Mesothelial cell of epicardium (in vitro differentiated cells): ENCODE measurements at regions not wholly inside any gene's neighbourhood (a gene's known extent, or its start where the extent isn't known, plus 50 kb on each side); places are given as distances from the start of the nearest gene placed in this dataset.

Source experiments
- DNase-seq, 2 experiments: peaks; one replicate each; pipeline ENCODE4 v3.0.0; 2021; ENCODE audit warnings: low spot score in 2 of 2; ENCODE audit not compliant: unreplicated experiment in 2 of 2
- H3K27ac Mint-ChIP-seq: 2 replicates; pipeline ENCODE4 v1.8.0; 2021; ENCODE audit warnings: mixed read lengths
- H3K27me3 Mint-ChIP-seq: 2 replicates; pipeline ENCODE4 v1.8.0; 2021; ENCODE audit warnings: low read depth, mixed read lengths
- H3K36me3 Mint-ChIP-seq: 2 replicates; pipeline ENCODE4 v1.8.0; 2021; ENCODE audit warnings: mixed read lengths
- H3K4me1 Mint-ChIP-seq: 2 replicates; pipeline ENCODE4 v1.8.0; 2021; ENCODE audit warnings: mixed read lengths
- H3K4me3 Mint-ChIP-seq: 2 replicates; pipeline ENCODE4 v1.8.0; 2021; ENCODE audit warnings: mild to moderate bottlenecking, moderate library complexity, mixed read lengths
- H3K9me3 Mint-ChIP-seq: 2 replicates; pipeline ENCODE4 v1.8.0; 2021; ENCODE audit warnings: mixed read lengths
- TF ChIP-seq, protein P1 (sequence below): fragments of 200-600 bp; sonication (generic); IDR thresholded peaks from one replicate; pipeline ENCODE4 v1.5.0; 2021; ENCODE audit warnings: antibody characterized with exemption; ENCODE audit not compliant: unreplicated experiment

GRCh38 chrX:35150642-35151239, 208.1 kb downstream of the FAM47B start:
- Mint-ChIP-seq H3K4me1 (no peaks in the 10 kb centered on the region), H3K27ac (no peak overlapping the region), H3K36me3 (no peaks in the 10 kb centered on the region), H3K9me3 (peaks cover 45% of the 10 kb centered on the region), H3K4me3 (no peak overlapping the region), H3K27me3 (no peaks in the 10 kb centered on the region)
- TF ChIP-seq, protein P1, sequence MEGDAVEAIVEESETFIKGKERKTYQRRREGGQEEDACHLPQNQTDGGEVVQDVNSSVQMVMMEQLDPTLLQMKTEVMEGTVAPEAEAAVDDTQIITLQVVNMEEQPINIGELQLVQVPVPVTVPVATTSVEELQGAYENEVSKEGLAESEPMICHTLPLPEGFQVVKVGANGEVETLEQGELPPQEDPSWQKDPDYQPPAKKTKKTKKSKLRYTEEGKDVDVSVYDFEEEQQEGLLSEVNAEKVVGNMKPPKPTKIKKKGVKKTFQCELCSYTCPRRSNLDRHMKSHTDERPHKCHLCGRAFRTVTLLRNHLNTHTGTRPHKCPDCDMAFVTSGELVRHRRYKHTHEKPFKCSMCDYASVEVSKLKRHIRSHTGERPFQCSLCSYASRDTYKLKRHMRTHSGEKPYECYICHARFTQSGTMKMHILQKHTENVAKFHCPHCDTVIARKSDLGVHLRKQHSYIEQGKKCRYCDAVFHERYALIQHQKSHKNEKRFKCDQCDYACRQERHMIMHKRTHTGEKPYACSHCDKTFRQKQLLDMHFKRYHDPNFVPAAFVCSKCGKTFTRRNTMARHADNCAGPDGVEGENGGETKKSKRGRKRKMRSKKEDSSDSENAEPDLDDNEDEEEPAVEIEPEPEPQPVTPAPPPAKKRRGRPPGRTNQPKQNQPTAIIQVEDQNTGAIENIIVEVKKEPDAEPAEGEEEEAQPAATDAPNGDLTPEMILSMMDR, result no peak
- no peak for DNase-seq

DNA sequence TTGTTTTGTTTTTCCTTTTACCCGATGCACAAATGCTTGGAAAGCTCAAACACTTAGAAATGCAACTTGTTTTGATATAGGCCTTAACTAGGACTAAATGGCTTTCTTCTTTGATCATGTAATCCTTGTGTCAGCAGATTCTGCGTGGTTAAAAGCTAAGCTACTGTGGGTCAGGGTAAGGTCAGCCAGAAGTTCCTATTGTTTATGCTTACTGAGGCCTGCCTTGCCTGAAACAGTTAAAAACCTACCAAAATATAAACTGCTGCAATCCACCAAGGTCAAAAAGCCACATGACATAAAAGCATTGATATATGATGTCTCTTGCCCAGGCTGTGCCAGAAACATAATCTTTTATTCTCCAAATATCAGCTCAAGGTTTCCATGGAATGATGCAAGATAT, 223.4 kb downstream of the FAM47B start:
- Mint-ChIP-seq H3K9me3 (peaks cover 45% of the 10 kb centered on the region), H3K36me3 (peaks cover 3% of the 10 kb centered on the region), H3K27me3 (no peaks in the 10 kb centered on the region), H3K27ac (peak overlapping the region; percentile 71), H3K4me3 (no peak overlapping the region), H3K4me1 (peaks cover 19% of the 10 kb centered on the region)
- DNase-seq, result no peak
- TF ChIP-seq, protein P1, result no peak
